ENCODE measurements at regions not wholly inside any gene's neighbourhood (a gene's known extent, or its start where the extent isn't known, plus 50 kb on each side); places are given as distances from the start of the nearest gene placed in this dataset.

DNA sequence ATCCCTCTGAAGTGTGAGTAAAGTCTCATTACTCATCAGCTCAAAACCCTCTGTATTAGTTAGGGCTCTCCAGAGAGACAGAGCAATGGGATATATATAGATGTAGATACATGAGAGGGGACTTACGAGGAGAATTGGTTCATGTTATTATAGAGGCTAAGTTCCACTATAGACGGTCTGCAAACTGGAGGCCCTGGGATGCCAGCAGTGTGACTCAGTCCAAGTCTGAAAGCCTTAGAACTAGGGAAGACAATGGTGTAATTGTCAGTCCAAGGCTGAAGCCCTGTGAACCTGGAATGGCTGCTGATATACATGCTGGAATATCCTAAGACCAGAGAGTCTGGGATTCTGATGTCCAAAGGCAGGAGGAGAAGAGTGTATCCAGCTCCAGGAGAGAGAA is 57.3 kb upstream of the CEP83 start:
- DNase-seq (ENCODE audit: low read depth), result peak; percentile 18

GRCh38 chr12:94513527-94513926 is 53.9 kb upstream of the CEP83 start:
- no peak for DNase-seq (ENCODE audit: low read depth)
- no peak overlapping the region for H3K4me3 ChIP-seq (replicated peaks; ENCODE audit: low read depth, low read length)
- TF ChIP-seq, protein P1, sequence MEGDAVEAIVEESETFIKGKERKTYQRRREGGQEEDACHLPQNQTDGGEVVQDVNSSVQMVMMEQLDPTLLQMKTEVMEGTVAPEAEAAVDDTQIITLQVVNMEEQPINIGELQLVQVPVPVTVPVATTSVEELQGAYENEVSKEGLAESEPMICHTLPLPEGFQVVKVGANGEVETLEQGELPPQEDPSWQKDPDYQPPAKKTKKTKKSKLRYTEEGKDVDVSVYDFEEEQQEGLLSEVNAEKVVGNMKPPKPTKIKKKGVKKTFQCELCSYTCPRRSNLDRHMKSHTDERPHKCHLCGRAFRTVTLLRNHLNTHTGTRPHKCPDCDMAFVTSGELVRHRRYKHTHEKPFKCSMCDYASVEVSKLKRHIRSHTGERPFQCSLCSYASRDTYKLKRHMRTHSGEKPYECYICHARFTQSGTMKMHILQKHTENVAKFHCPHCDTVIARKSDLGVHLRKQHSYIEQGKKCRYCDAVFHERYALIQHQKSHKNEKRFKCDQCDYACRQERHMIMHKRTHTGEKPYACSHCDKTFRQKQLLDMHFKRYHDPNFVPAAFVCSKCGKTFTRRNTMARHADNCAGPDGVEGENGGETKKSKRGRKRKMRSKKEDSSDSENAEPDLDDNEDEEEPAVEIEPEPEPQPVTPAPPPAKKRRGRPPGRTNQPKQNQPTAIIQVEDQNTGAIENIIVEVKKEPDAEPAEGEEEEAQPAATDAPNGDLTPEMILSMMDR (IDR thresholded peaks at IDR 0.05; ENCODE audit: low read length, missing control alignments), result no peak

More for the DNA sequence above, 57.3 kb upstream of the CEP83 start:
- TF ChIP-seq, protein P1 (IDR thresholded peaks at IDR 0.05; ENCODE audit: low read length, missing control alignments), result no peak
- H3K4me3 ChIP-seq (replicated peaks; ENCODE audit: low read depth, low read length), result no peak overlapping the region

DNA sequence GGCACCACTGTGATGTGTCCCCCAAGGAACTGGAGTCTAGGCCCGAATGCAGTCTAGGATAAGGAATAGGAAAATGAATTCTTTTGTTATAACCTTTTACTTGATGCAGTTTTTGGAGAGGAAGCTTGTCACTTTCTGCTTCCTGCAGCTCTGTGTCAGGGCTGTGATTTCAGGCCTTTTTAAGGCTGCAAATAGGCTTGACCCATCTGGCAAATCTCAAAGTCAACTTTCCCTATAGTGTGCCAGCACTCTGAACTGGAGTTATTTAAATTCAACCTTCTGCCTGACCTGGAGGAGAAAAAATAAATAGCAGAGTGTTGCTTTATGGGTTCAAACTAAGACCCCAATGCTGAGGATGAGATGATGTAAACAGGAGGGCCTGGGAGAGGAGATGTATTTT is 51.8 kb upstream of the CEP83 start:
- no peak for DNase-seq (ENCODE audit: low read depth)
- TF ChIP-seq, protein P1 (IDR thresholded peaks at IDR 0.05; ENCODE audit: low read length, missing control alignments), result no peak

GRCh38 chr12:94510128-94510527 is 50.5 kb upstream of the CEP83 start:
- no peak for DNase-seq (ENCODE audit: low read depth)
- TF ChIP-seq, protein P1 (IDR thresholded peaks at IDR 0.05; ENCODE audit: low read length, missing control alignments), result no peak
- no peak overlapping the region for H3K4me3 ChIP-seq (replicated peaks; ENCODE audit: low read depth, low read length)

More for the DNA sequence above, 51.8 kb upstream of the CEP83 start:
- no peak overlapping the region for H3K4me3 ChIP-seq (replicated peaks; ENCODE audit: low read depth, low read length)
